ENCODE measurements at regions not wholly inside any gene's neighbourhood (a gene's known extent, or its start where the extent isn't known, plus 50 kb on each side); places are given as distances from the start of the nearest gene placed in this dataset.

- in situ Hi-C loops (cut with HindIII; ENCODE audit: extremely low pct_ligation_motif_present, low pct_unique_long_range_greater_than_20kb), result no loop called here
- CTCF ChIA-PET (ENCODE audit: low intra/inter-chr PET ratio, low total read pairs), result no interaction called here
- TF ChIP-seq RAD51 (IDR thresholded peaks at IDR 0.05; ENCODE audit: borderline replicate concordance), result no peak
Measured at GRCh38 chr4:65242156-65242846, 428.0 kb downstream of the EPHA5 start.

GRCh38 chr4:65241257-65241997 lies 428.9 kb downstream of the EPHA5 start:
- ATAC-seq (no peak), FAIRE-seq (no peak), DNase-seq (ENCODE audit: low spot score) (no peak)
- POLR2A ChIA-PET, result no interaction called here
- H3K27me3 ChIP-seq (ENCODE audit: control insufficient read depth in 1 of 2, insufficient read depth in 2 of 2, low read length in 2 of 2), result no peaks in the 10 kb centered on the region
- H3K4me1 ChIP-seq (ENCODE audit: insufficient read depth, low read length), result no peaks in the 10 kb centered on the region
- H3K27ac ChIP-seq (ENCODE audit: extremely low read length, insufficient read depth, low read length), result no peak overlapping the region
- intact Hi-C loops (cut with micrococcal nuclease; ENCODE audit: unreplicated experiment), result no loop called here
- H3K9ac ChIP-seq (ENCODE audit: insufficient read depth, low read depth, low read length), result no peak overlapping the region
- in situ Hi-C loops (cut with HindIII; ENCODE audit: extremely low pct_ligation_motif_present, low pct_unique_long_range_greater_than_20kb), result no loop called here
- 59% methylated on average over 16 of the region's 26 CpGs for WGBS (ENCODE audit: low lambda C conversion rate)
- no peaks in the 10 kb centered on the region for H4K20me1 ChIP-seq (ENCODE audit: insufficient read depth, low read length)
- CTCF ChIA-PET (ENCODE audit: low intra/inter-chr PET ratio, low total read pairs), result no interaction called here
- H3K4me2 ChIP-seq (ENCODE audit: low read depth, low read length), result no peak overlapping the region
- H3K9me3 ChIP-seq (ENCODE audit: low read length), result no peaks in the 10 kb centered on the region
- TF ChIP-seq RERE (CRISPR knock-in tag; IDR thresholded peaks at IDR 0.05; ENCODE audit: low read depth) (no peak), ZNF282 (IDR thresholded peaks at IDR 0.05; ENCODE audit: partially characterized antibody) (no peak), ZSCAN30 (CRISPR knock-in tag; IDR thresholded peaks at IDR 0.05) (no peak), ARID4A (CRISPR knock-in tag; IDR thresholded peaks at IDR 0.05; ENCODE audit: borderline replicate concordance) (no peak)
- no peaks in the 10 kb centered on the region for H3K79me2 ChIP-seq (ENCODE audit: insufficient read depth, low read length)
- H2AFZ ChIP-seq (ENCODE audit: low read length), result no peak overlapping the region
- no peak overlapping the region for H3K4me3 ChIP-seq (replicated peaks in 1 of 3; ENCODE audit: insufficient read depth in 1 of 3, low read depth in 2 of 3, low read length in 3 of 3)
- no peaks in the 10 kb centered on the region for H3K36me3 ChIP-seq (replicated peaks in 1 of 2; ENCODE audit: control insufficient read depth in 1 of 2, insufficient read depth in 2 of 2, low read length in 2 of 2)
- no TSS peak for BruUV-seq (replicated peaks)

More at GRCh38 chr4:65242156-65242846, 428.0 kb downstream of the EPHA5 start:
- Histone ChIP-seq H3K79me2 (ENCODE audit: insufficient read depth, low read length) (no peaks in the 10 kb centered on the region), H4K20me1 (ENCODE audit: insufficient read depth, low read length) (no peaks in the 10 kb centered on the region), H3K27ac (ENCODE audit: extremely low read length, insufficient read depth, low read length) (no peak overlapping the region), H3K4me3 (replicated peaks in 1 of 3; ENCODE audit: insufficient read depth in 1 of 3, low read depth in 2 of 3, low read length in 3 of 3) (no peak overlapping the region), H3K27me3 (ENCODE audit: control insufficient read depth in 1 of 2, insufficient read depth in 2 of 2, low read length in 2 of 2) (no peaks in the 10 kb centered on the region), H3K36me3 (replicated peaks in 1 of 2; ENCODE audit: control insufficient read depth in 1 of 2, insufficient read depth in 2 of 2, low read length in 2 of 2) (no peaks in the 10 kb centered on the region), H3K4me2 (ENCODE audit: low read depth, low read length) (no peak overlapping the region), H3K4me1 (ENCODE audit: insufficient read depth, low read length) (no peaks in the 10 kb centered on the region), H3K9ac (ENCODE audit: insufficient read depth, low read depth, low read length) (no peak overlapping the region), H2AFZ (ENCODE audit: low read length) (no peak overlapping the region), H3K9me3 (ENCODE audit: low read length) (no peaks in the 10 kb centered on the region)
- FAIRE-seq, result no peak
- intact Hi-C loops (cut with micrococcal nuclease; ENCODE audit: unreplicated experiment), result no loop called here
- no TSS peak for BruUV-seq (replicated peaks)
- POLR2A ChIA-PET, result no interaction called here
- WGBS (ENCODE audit: low lambda C conversion rate), result 9% methylated on average over 7 of the region's 16 CpGs
- no peak for DNase-seq (ENCODE audit: low spot score)
- ATAC-seq, result no peak

Measured in HepG2 (cell line).